ENCODE measurements at regions not wholly inside any gene's neighbourhood (a gene's known extent, or its start where the extent isn't known, plus 50 kb on each side); places are given as distances from the start of the nearest gene placed in this dataset.
A peak's percentile ranks its signal among the peaks of the same experiment; 100 is the strongest.

GRCh38 chr1:209379280-209379679 lies 204.2 kb upstream of the CAMK1G start:
- H3K4me1 ChIP-seq (ENCODE audit: control insufficient read depth in 1 of 2, insufficient read depth in 2 of 2, low read length in 2 of 2): no peaks in the 10 kb centered on the region
- H3K4me2 ChIP-seq (replicated peaks; ENCODE audit: extremely low read depth, low read length, poor library complexity, severe bottlenecking): no peak overlapping the region
- Mint-ChIP-seq H3K27ac (no peak overlapping the region), H3K36me3 (no peaks in the 10 kb centered on the region), H3K9me3 (no peaks in the 10 kb centered on the region), H3K4me3 (no peak overlapping the region), H3K4me1 (peaks cover 6% of the 10 kb centered on the region), H3K27me3 (ENCODE audit: low read depth in 3 of 3) (peaks cover 0 to 2% (median 1%) of the 10 kb centered on the region in 3 donors)
- no peaks in the 10 kb centered on the region for H3K36me3 ChIP-seq (replicated peaks in 1 of 2; ENCODE audit: control insufficient read depth in 1 of 2, insufficient read depth in 2 of 2, low read length in 2 of 2)
- WGBS (ENCODE audit: insufficient coverage): no CpG with 5 or more reads among the region's 1 CpG
- H3K27me3 ChIP-seq (ENCODE audit: control insufficient read depth in 2 of 2, insufficient read depth in 2 of 2, low read length in 2 of 2): no peaks in the 10 kb centered on the region
- H3K9me3 ChIP-seq (replicated peaks in 1 of 2; ENCODE audit: control insufficient read depth in 1 of 2, insufficient read depth in 1 of 2, low read length in 2 of 2): no peaks in the 10 kb centered on the region
- H2AFZ ChIP-seq (ENCODE audit: insufficient read depth, low read depth, low read length, poor library complexity, severe bottlenecking): no peak overlapping the region
- no peak overlapping the region for H3K27ac ChIP-seq (ENCODE audit: low read depth in 1 of 2, low read length in 2 of 2)
- DNase-seq: no peak
- H3K9ac ChIP-seq (ENCODE audit: insufficient read depth, low read length, poor library complexity, severe bottlenecking): no peak overlapping the region
- no peaks in the 10 kb centered on the region for H3K79me2 ChIP-seq (ENCODE audit: insufficient read depth, low read length)
- intact Hi-C loops (cut with micrococcal nuclease): no loop called here
- no peak for TF ChIP-seq CTCF (IDR thresholded peaks at IDR 0.05)
- no peaks in the 10 kb centered on the region for H4K20me1 ChIP-seq (ENCODE audit: insufficient read depth, low read length)
- H3K4me3 ChIP-seq (replicated peaks in 1 of 3; ENCODE audit: low read depth in 2 of 3, low read length in 3 of 3): no peak overlapping the region

GRCh38 chr1:209380420-209380819 lies 203.1 kb upstream of the CAMK1G start:
- Mint-ChIP-seq H3K36me3 (no peaks in the 10 kb centered on the region), H3K9me3 (no peaks in the 10 kb centered on the region), H3K27ac (peak overlapping the region in 1 of 7 donors; percentile 18), H3K4me3 (no peak overlapping the region), H3K27me3 (ENCODE audit: low read depth in 3 of 3) (no peaks in the 10 kb centered on the region), H3K4me1 (peaks cover 6% of the 10 kb centered on the region)
- H2AFZ ChIP-seq (ENCODE audit: insufficient read depth, low read depth, low read length, poor library complexity, severe bottlenecking): no peak overlapping the region
- intact Hi-C loops (cut with micrococcal nuclease): no loop called here
- H3K36me3 ChIP-seq (replicated peaks in 1 of 2; ENCODE audit: control insufficient read depth in 1 of 2, insufficient read depth in 2 of 2, low read length in 2 of 2): no peaks in the 10 kb centered on the region
- H4K20me1 ChIP-seq (ENCODE audit: insufficient read depth, low read length): no peaks in the 10 kb centered on the region
- no peak overlapping the region for H3K4me2 ChIP-seq (replicated peaks; ENCODE audit: extremely low read depth, low read length, poor library complexity, severe bottlenecking)
- WGBS (ENCODE audit: insufficient coverage): no CpG with 5 or more reads among the region's 1 CpG
- no peaks in the 10 kb centered on the region for H3K79me2 ChIP-seq (ENCODE audit: insufficient read depth, low read length)
- no peaks in the 10 kb centered on the region for H3K27me3 ChIP-seq (ENCODE audit: control insufficient read depth in 2 of 2, insufficient read depth in 2 of 2, low read length in 2 of 2)
- no peak for DNase-seq
- H3K4me1 ChIP-seq (ENCODE audit: control insufficient read depth in 1 of 2, insufficient read depth in 2 of 2, low read length in 2 of 2): no peaks in the 10 kb centered on the region
- H3K4me3 ChIP-seq (replicated peaks in 1 of 3; ENCODE audit: low read depth in 2 of 3, low read length in 3 of 3): no peak overlapping the region
- TF ChIP-seq CTCF (IDR thresholded peaks at IDR 0.05): no peak
- H3K9me3 ChIP-seq (replicated peaks in 1 of 2; ENCODE audit: control insufficient read depth in 1 of 2, insufficient read depth in 1 of 2, low read length in 2 of 2): no peaks in the 10 kb centered on the region
- H3K27ac ChIP-seq (ENCODE audit: low read depth in 1 of 2, low read length in 2 of 2): no peak overlapping the region
- H3K9ac ChIP-seq (ENCODE audit: insufficient read depth, low read length, poor library complexity, severe bottlenecking): no peak overlapping the region
